PFSK-1 (cell line): ENCODE measurements at regions not wholly inside any gene's neighbourhood (a gene's known extent, or its start where the extent isn't known, plus 50 kb on each side); places are given as distances from the start of the nearest gene placed in this dataset.

ENCODE experiments used
- FOXP2 ChIP-seq: optimal IDR thresholded peaks from 2 replicates; pipeline ENCODE3; 2011; ENCODE audit warnings: borderline replicate concordance, control low read depth, inconsistent platforms; ENCODE audit not compliant: insufficient read depth; ENCODE audit errors: extremely low read length, extremely low read depth
- POLR2AphosphoS5 ChIP-seq: IDR thresholded peaks from 2 replicates; pipeline ENCODE4 v1.6.1; 2012; ENCODE audit warnings: low read depth, mild to moderate bottlenecking, control low read depth, low read length, moderate library complexity
- SIN3A ChIP-seq: IDR thresholded peaks from 2 replicates; pipeline ENCODE4 v1.6.1; 2012; ENCODE audit warnings: mild to moderate bottlenecking, low read length, moderate library complexity, borderline replicate concordance; ENCODE audit not compliant: insufficient read depth
- TAF1 ChIP-seq: IDR thresholded peaks from 2 replicates; pipeline ENCODE4 v1.6.1; 2012; ENCODE audit warnings: low read length, control low read depth, borderline replicate concordance; ENCODE audit not compliant: insufficient read depth
- TF ChIP-seq, protein P1 (sequence below), 2 experiments: IDR thresholded peaks; 2 replicates each; pipeline versions ENCODE4 v1.6.1 to v1.8.0; 2011 to 2012; ENCODE audit warnings: low read depth in 2 of 2, low read length in 2 of 2, control low read depth in 1 of 2, inconsistent platforms in 1 of 2, mild to moderate bottlenecking in 1 of 2, moderate library complexity in 1 of 2; ENCODE audit not compliant: insufficient read depth in 1 of 2

DNA sequence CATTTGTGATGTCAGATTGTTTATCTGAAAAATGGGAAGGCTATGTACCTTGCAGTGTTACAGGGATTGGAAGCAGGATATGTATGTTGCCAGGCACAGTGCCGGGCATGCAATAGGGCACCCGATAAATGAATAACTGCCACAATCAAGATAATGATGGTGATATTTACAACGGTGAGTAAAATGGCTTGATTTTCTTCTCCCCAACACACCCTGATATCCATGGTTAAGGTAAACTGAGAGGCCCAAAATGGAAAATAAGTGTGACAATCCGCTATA is 108.3 kb downstream of the CYP26A1 start:
- TF ChIP-seq, protein P1, sequence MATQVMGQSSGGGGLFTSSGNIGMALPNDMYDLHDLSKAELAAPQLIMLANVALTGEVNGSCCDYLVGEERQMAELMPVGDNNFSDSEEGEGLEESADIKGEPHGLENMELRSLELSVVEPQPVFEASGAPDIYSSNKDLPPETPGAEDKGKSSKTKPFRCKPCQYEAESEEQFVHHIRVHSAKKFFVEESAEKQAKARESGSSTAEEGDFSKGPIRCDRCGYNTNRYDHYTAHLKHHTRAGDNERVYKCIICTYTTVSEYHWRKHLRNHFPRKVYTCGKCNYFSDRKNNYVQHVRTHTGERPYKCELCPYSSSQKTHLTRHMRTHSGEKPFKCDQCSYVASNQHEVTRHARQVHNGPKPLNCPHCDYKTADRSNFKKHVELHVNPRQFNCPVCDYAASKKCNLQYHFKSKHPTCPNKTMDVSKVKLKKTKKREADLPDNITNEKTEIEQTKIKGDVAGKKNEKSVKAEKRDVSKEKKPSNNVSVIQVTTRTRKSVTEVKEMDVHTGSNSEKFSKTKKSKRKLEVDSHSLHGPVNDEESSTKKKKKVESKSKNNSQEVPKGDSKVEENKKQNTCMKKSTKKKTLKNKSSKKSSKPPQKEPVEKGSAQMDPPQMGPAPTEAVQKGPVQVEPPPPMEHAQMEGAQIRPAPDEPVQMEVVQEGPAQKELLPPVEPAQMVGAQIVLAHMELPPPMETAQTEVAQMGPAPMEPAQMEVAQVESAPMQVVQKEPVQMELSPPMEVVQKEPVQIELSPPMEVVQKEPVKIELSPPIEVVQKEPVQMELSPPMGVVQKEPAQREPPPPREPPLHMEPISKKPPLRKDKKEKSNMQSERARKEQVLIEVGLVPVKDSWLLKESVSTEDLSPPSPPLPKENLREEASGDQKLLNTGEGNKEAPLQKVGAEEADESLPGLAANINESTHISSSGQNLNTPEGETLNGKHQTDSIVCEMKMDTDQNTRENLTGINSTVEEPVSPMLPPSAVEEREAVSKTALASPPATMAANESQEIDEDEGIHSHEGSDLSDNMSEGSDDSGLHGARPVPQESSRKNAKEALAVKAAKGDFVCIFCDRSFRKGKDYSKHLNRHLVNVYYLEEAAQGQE (IDR thresholded peaks at IDR 0.05; ENCODE audit: insufficient read depth in 1 of 2, low read depth in 2 of 2, low read length in 2 of 2): no peak
- TF ChIP-seq TAF1: no peak
- TF ChIP-seq POLR2AphosphoS5: no peak
- no peak for TF ChIP-seq SIN3A
- no peak for TF ChIP-seq FOXP2
